HG03469 (cell line): ENCODE measurements at regions not wholly inside any gene's neighbourhood (a gene's known extent, or its start where the extent isn't known, plus 50 kb on each side); places are given as distances from the start of the nearest gene placed in this dataset.

Experiments used
- ATAC-seq: cut with Tn5 transposase; IDR thresholded peaks from one replicate; pipeline ENCODE4 v1.9.1; 2021; ENCODE audit warnings: mild to moderate bottlenecking, moderate library complexity, moderate number of reproducible peaks; ENCODE audit not compliant: unreplicated experiment

GRCh38 chr2:164039270-164039669 lies 303.5 kb upstream of the FIGN start:
- ATAC-seq: no peak

DNA sequence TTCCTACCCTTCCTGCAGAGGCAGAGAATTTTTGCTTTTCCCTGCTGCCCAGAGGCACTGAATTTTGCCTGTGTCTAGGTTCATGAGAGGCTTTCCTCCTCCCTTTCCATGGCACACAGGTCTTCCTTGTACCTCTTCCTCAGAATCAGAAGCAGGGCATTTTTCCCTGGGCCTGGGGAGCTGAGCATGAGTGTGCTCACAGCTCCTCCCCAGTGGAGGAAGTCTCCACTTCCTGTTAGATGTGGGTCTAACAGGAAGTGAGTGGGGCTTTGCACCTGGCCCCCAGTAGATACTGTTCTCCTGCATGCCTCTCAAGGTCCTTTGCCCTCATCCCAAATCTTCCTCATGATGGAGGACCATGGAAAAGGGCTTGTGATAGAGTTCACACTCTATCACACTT lies 297.2 kb upstream of the FIGN start:
- no peak for ATAC-seq

GRCh38 chr2:164030623-164031022 lies 294.8 kb upstream of the FIGN start:
- ATAC-seq: no peak

DNA sequence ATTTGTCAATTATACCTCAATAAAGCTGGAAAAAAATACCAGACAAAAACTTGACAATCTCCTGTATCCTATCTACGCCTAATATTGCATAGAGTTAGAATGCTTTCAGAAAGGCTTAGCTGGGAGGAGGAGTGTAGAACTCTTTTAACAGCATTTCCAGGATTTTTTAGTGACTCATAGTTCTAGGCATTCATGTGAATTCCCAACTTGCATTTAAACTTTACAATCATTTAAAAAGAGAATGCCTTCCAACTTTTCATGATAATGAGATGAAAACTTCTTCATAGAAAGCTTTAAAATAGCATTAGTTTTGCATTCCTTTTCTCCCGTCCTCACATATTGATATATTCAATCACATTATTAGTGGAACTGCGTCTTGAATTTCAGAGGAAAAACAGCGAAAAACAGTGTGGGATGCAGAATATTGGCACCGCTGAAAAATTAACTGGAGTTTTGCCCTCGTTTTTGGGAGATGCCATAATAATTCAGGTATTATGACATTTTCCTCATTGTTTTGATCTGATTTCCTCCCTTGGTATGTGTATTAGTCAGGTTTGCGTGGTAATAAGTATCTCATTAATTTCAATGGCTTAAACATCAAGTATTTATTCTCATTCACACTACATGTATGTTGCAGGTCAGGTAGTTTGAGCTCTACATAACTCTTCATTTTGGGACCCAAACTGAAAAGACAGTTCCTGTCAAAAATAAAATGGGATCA lies 293.2 kb upstream of the FIGN start:
- no peak for ATAC-seq

DNA sequence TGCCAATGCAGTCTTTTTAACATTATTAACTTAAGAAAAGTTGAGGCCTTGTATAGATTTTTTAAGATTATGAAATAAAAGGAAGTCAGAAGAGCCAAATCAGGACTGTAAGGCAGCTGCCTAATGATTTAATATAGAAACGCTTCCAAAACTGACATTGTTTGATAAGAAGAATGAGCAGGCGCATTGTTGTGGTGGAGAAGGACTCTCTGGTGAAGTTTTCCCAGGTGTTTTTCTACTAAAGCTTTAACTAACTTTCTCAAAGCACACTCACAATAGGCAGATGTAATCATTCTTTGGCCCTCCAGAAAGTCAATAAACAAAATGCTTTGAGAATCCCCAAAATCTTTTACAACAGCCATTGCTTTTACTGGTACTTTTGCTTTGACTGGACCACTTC lies 288.6 kb upstream of the FIGN start:
- ATAC-seq: no peak

- no peak for ATAC-seq
These were observed 288.1 kb upstream of the FIGN start for GRCh38 chr2:164023896-164024295.

- peak; percentile 96 for ATAC-seq
These were observed 279.7 kb upstream of the FIGN start for GRCh38 chr2:164015328-164016123.

GRCh38 chr2:164014791-164015190 lies 279.0 kb upstream of the FIGN start:
- no peak for ATAC-seq

DNA sequence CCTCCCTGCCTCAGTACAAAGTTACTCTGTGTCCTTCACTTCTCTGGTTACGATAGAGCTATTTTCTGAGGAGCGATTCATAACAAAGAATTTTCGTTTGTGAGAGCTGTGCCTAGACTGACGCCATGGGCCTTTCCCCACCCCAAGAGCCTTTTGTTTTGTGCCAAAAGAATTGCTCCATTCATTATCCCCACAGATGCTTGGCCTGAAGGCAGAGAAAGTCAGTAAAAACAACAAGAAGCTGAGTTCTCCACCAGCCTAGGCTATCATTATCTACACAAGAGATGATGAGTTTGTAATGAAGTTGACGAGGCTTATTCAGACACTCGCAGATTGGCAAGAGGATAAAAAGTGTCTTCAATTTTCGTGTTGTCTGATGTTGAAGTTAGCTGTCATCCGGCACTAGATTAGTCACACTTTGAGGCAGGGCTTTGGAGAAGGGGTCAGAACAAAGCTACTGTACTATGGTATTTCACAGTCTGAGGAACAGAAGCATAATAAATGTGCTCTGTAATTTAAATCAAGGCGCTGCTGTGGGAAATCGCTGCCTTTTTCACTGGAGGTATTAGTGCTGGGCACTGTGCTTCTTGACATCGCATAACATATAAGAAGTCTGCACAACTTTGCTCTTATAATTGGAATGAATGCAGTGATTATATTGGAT lies 278.4 kb upstream of the FIGN start:
- ATAC-seq: no peak

DNA sequence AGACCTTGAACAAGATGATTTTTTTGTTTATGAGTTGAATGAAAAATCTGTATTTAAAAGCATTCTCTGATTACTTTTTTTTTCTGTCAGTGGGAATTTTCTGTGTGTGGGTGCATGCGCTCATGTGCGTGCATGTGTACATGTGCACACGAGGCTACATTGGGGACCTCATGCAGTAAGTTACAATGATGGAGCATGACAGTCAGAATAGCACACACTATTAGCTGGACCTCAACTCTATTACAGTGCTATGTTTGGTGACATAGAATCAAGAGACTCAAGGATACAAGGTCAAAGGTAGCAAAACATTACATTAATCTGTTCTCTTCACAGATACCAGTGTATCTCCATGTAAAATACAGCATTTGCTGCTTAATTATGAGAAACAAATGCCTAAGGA lies 276.8 kb upstream of the FIGN start:
- ATAC-seq: no peak

GRCh38 chr2:164009756-164010337 lies 274.0 kb upstream of the FIGN start:
- ATAC-seq: no peak

DNA sequence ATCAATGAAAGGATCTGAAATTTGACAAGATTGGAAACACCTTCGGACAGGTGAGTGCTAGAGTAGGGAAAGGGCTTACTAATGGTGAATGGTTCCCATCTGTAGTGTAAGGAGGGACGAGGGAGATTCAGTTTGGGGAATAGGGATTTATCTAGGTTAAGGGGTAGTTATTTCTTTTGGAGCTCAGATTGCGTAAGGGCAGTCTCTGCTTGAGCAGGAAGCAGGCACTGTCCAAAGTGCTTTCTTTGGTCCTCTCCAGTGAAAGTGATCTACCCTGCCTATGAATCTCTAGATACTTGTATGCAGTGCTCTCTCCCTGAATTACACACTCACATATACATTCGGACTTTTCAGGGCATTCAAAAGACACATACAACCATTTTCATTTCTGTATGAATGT lies 272.9 kb upstream of the FIGN start:
- ATAC-seq: no peak

GRCh38 chr2:164006704-164007103 lies 270.9 kb upstream of the FIGN start:
- no peak for ATAC-seq

DNA sequence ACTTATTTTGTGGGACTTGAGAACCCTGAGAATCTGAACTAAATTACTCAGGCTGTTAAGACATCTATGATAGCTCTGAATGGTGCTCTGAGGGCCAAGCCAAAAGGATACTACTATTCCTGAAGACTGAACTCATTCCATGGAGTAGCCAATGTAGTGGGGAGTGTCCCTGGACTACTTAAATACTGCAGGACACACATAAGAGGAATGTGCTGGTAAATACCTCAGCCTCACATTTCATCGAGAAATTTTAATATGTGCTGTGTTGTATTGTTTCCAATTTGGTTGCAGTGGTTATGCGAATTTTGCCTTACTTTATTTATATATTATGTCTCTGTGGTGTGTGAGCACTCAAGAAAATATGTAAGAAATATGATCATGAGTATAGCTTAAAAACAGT lies 264.4 kb upstream of the FIGN start:
- no peak for ATAC-seq

- no peak for ATAC-seq
These were observed 261.7 kb upstream of the FIGN start for GRCh38 chr2:163997466-163997865.

GRCh38 chr2:163990541-163990940 lies 254.7 kb upstream of the FIGN start:
- ATAC-seq: no peak

DNA sequence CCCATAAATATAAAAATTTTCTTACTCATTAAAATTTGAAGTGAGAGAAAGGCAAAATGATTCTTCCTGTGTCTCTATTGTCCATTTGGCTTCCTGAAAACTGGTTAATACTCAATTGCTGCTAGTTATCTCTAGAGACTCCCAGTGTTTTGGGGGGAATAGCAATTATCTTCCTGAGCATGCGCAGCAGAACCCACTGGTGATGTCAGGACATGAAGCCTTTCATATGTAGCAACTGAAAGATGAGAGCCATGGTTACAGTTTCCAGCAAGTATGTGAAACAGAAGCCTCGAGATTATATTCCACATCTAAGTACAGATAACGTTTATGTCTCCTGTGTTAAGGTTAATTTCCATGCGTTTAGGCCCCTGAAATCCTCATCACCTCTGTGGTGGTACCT lies 254.3 kb upstream of the FIGN start:
- no peak for ATAC-seq

- no peak for ATAC-seq
These were observed 251.6 kb upstream of the FIGN start for GRCh38 chr2:163987175-163987940.

- ATAC-seq: no peak
These were observed 249.2 kb upstream of the FIGN start for GRCh38 chr2:163984986-163985385.

GRCh38 chr2:163983911-163984310 lies 248.1 kb upstream of the FIGN start:
- ATAC-seq: no peak

GRCh38 chr2:163982938-163983337 lies 247.1 kb upstream of the FIGN start:
- ATAC-seq: no peak
